B cell (primary cell): ENCODE measurements at regions not wholly inside any gene's neighbourhood (a gene's known extent, or its start where the extent isn't known, plus 50 kb on each side); places are given as distances from the start of the nearest gene placed in this dataset.

Experiments
- EZH2 ChIP-seq: IDR thresholded peaks from 2 replicates; pipeline ENCODE4 v1.6.1; 2012; ENCODE audit warnings: borderline replicate concordance, low read depth, mild to moderate bottlenecking, moderate library complexity, low read length; ENCODE audit not compliant: insufficient read depth, poor library complexity, severe bottlenecking
- TF ChIP-seq, protein P1 (sequence below): fragments of 200-600 bp; IDR thresholded peaks from one replicate; pipeline ENCODE4 v1.8.0; 2022; ENCODE audit warnings: antibody characterized with exemption, mild to moderate bottlenecking

DNA sequence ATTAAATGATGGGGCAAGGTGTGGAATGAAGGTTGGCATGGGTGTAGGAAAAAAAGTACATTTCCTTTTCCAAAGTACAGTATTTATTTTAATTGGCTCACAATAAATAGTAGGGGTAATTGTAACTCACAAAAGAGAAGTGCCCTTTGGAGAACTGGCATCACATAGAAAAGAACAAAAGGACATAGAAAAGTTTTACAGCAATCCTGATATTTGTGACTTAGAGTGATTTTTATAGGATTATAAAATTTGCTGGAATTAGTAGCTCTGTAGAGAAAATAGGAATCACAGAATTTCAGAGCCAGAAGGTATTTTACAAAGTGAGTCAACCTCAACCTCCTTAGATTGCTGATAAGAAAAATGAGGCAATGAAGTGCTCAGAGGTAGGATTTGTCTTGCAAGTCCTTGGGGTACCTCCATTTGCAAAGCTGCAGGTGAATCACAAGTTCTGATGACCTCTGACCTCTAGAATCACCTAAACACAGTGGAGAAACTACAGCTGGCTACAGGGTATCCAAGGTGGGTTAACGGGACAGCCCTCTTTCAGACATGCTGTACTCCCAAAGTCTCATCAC is 133.6 kb downstream of the SOCS6 start:
- TF ChIP-seq, protein P1, sequence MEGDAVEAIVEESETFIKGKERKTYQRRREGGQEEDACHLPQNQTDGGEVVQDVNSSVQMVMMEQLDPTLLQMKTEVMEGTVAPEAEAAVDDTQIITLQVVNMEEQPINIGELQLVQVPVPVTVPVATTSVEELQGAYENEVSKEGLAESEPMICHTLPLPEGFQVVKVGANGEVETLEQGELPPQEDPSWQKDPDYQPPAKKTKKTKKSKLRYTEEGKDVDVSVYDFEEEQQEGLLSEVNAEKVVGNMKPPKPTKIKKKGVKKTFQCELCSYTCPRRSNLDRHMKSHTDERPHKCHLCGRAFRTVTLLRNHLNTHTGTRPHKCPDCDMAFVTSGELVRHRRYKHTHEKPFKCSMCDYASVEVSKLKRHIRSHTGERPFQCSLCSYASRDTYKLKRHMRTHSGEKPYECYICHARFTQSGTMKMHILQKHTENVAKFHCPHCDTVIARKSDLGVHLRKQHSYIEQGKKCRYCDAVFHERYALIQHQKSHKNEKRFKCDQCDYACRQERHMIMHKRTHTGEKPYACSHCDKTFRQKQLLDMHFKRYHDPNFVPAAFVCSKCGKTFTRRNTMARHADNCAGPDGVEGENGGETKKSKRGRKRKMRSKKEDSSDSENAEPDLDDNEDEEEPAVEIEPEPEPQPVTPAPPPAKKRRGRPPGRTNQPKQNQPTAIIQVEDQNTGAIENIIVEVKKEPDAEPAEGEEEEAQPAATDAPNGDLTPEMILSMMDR = no peak
- TF ChIP-seq EZH2 = no peak
